GM19397 (cell line): ENCODE measurements at regions not wholly inside any gene's neighbourhood (a gene's known extent, or its start where the extent isn't known, plus 50 kb on each side); places are given as distances from the start of the nearest gene placed in this dataset.
"Not testable (repeated sequence)": the region's sequence is repeated elsewhere in the genome, so short reads cannot be mapped to it uniquely, and the experiment has no call there.

Experiments
- ATAC-seq: cut with Tn5 transposase; IDR thresholded peaks from one replicate; pipeline ENCODE4 v1.9.1; 2021; ENCODE audit warnings: mild to moderate bottlenecking, moderate library complexity; ENCODE audit not compliant: unreplicated experiment

GRCh38 chr10:91002656-91003055 is 81.8 kb upstream of the ANKRD1 start:
- no peak for ATAC-seq

GRCh38 chr10:91003379-91003778 is 82.5 kb upstream of the ANKRD1 start:
- ATAC-seq = not testable (repeated sequence)

GRCh38 chr10:91005276-91005675 is 84.4 kb upstream of the ANKRD1 start:
- not testable (repeated sequence) for ATAC-seq

- ATAC-seq = peak; percentile 40
These were observed 85.3 kb upstream of the ANKRD1 start for GRCh38 chr10:91006001-91006751.

GRCh38 chr10:91006752-91007346 is 86.0 kb upstream of the ANKRD1 start:
- ATAC-seq = peak; percentile 87

- no peak for ATAC-seq
These were observed 86.8 kb upstream of the ANKRD1 start for GRCh38 chr10:91007655-91008054.

GRCh38 chr10:91009121-91009520 is 88.2 kb upstream of the ANKRD1 start:
- ATAC-seq = no peak

GRCh38 chr10:91010952-91011351 is 90.1 kb upstream of the ANKRD1 start:
- ATAC-seq = no peak

- ATAC-seq = no peak
These were observed 91.6 kb upstream of the ANKRD1 start for GRCh38 chr10:91012502-91012901.

GRCh38 chr10:91013985-91014384 is 93.1 kb upstream of the ANKRD1 start:
- no peak for ATAC-seq

GRCh38 chr10:91017198-91017597 is 96.3 kb upstream of the ANKRD1 start:
- no peak for ATAC-seq

GRCh38 chr10:91021901-91022300 is 101.0 kb upstream of the ANKRD1 start:
- no peak for ATAC-seq

- no peak for ATAC-seq
These were observed 101.5 kb upstream of the ANKRD1 start for GRCh38 chr10:91022390-91022789.

GRCh38 chr10:91022924-91023699 is 102.2 kb upstream of the ANKRD1 start:
- no peak for ATAC-seq

- no peak for ATAC-seq
These were observed 103.0 kb upstream of the ANKRD1 start for GRCh38 chr10:91023700-91024398.

GRCh38 chr10:91024541-91024940 is 103.7 kb upstream of the ANKRD1 start:
- ATAC-seq = no peak

GRCh38 chr10:91032611-91033206 is 111.8 kb upstream of the ANKRD1 start:
- ATAC-seq = no peak

- no peak for ATAC-seq
These were observed 112.5 kb upstream of the ANKRD1 start for GRCh38 chr10:91033324-91033950.

- ATAC-seq = no peak
These were observed 113.2 kb upstream of the ANKRD1 start for GRCh38 chr10:91034042-91034441.

GRCh38 chr10:91034494-91035159 is 113.7 kb upstream of the ANKRD1 start:
- no peak for ATAC-seq
